Loucy (cell line): ENCODE measurements at regions not wholly inside any gene's neighbourhood (a gene's known extent, or its start where the extent isn't known, plus 50 kb on each side); places are given as distances from the start of the nearest gene placed in this dataset.

ENCODE experiments used
- H2AFZ ChIP-seq: fragments of 200-600 bp; sonication (generic); 2 replicates; pipeline ENCODE4 v1.6.0; 2016; ENCODE audit warnings: antibody characterized with exemption, mild to moderate bottlenecking, low read length, moderate library complexity
- H3F3A ChIP-seq: fragments of 200-600 bp; 2 replicates; pipeline ENCODE4 v1.6.0; 2016; ENCODE audit warnings: antibody characterized with exemption, low read depth, mild to moderate bottlenecking
- H3K27me3 ChIP-seq: fragments of 200-600 bp; sonication (generic); 2 replicates; pipeline ENCODE4 v1.6.1; 2014; ENCODE audit warnings: low read length, mild to moderate bottlenecking; ENCODE audit not compliant: insufficient read depth, poor library complexity, severe bottlenecking
- H3K36me3 ChIP-seq: fragments of 200-600 bp; sonication (generic); 2 replicates; pipeline ENCODE4 v1.6.1; 2016; ENCODE audit warnings: low read length; ENCODE audit not compliant: insufficient read depth
- H3K4me1 ChIP-seq: fragments of 200-600 bp; sonication (generic); 2 replicates; pipeline ENCODE4 v1.5.1; 2014; ENCODE audit warnings: low read length, mild to moderate bottlenecking; ENCODE audit not compliant: insufficient read depth, poor library complexity, severe bottlenecking
- H3K4me2 ChIP-seq: fragments of 200-600 bp; sonication (generic); 2 replicates; pipeline ENCODE4 v1.6.0; 2014; ENCODE audit warnings: antibody characterized with exemption, low read length, low read depth, mild to moderate bottlenecking; ENCODE audit not compliant: poor library complexity, severe bottlenecking
- H3K4me3 ChIP-seq: fragments of 200-600 bp; sonication (generic); 2 replicates; pipeline ENCODE4 v1.5.1; 2014; ENCODE audit warnings: low read length, mild to moderate bottlenecking, mixed read lengths; ENCODE audit not compliant: poor library complexity, severe bottlenecking
- H3K79me2 ChIP-seq: fragments of 200-600 bp; sonication (generic); 2 replicates; pipeline ENCODE4 v1.6.1; 2014; ENCODE audit warnings: low read length; ENCODE audit not compliant: insufficient read depth
- H3K9ac ChIP-seq: fragments of 200-600 bp; sonication (generic); 2 replicates; pipeline ENCODE4 v1.6.0; 2014; ENCODE audit warnings: mild to moderate bottlenecking, low read depth, low read length, moderate library complexity; ENCODE audit not compliant: poor library complexity, severe bottlenecking
- H3K9me2 ChIP-seq: fragments of 200-600 bp; sonication (generic); replicated peaks from 2 replicates; pipeline ENCODE4 v1.6.1; 2016; ENCODE audit warnings: low read depth, low read length, mixed read lengths
- H3K9me3 ChIP-seq: fragments of 200-600 bp; sonication (generic); 2 replicates; pipeline ENCODE4 v1.6.1; 2014; ENCODE audit warnings: mild to moderate bottlenecking, antibody characterized with exemption, low read length, low read depth; ENCODE audit not compliant: insufficient read depth
- H4K20me1 ChIP-seq: fragments of 200-600 bp; sonication (generic); 2 replicates; pipeline ENCODE4 v1.6.0; 2014; ENCODE audit warnings: antibody characterized with exemption, low read length, mild to moderate bottlenecking; ENCODE audit not compliant: insufficient read depth, poor library complexity, severe bottlenecking
- EZH2phosphoT487 ChIP-seq: fragments of 200-600 bp; IDR thresholded peaks from 2 replicates; pipeline ENCODE4 v1.6.1; 2018; ENCODE audit warnings: antibody characterized with exemption, mild to moderate bottlenecking, moderate library complexity, borderline replicate concordance
- TF ChIP-seq, protein P1 (sequence below): fragments of 200-600 bp; sonication (generic); conservative IDR thresholded peaks from 2 replicates; pipeline ENCODE4 v1.5.1; 2014; ENCODE audit warnings: mild to moderate bottlenecking, antibody characterized with exemption, low read length

DNA sequence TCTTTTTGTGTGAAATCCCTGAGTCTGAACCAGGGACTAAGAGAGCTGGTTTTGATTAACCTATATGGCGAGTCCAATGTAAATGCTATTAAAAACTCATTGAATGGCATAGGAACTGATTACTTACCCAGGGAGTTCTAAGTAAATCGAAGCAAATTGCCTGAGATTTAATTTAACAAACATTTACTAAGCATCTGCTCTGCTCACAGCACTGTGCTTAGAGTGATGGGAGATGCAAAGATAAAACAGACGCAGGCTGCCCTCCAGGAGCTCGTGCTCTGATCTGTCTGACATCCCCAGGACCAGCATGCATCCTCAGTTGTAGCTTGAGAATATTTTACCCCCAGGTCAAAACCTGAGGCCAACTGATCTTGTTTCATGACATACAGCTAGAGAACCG is 247.9 kb downstream of the NR2F2 start:
- Histone ChIP-seq H3F3A (no peaks in the 10 kb centered on the region), H4K20me1 (no peaks in the 10 kb centered on the region), H3K9me2 (no peaks in the 10 kb centered on the region), H2AFZ (no peak overlapping the region), H3K9me3 (no peaks in the 10 kb centered on the region), H3K9ac (no peak overlapping the region), H3K4me3 (no peak overlapping the region), H3K79me2 (no peaks in the 10 kb centered on the region), H3K4me1 (no peaks in the 10 kb centered on the region), H3K36me3 (no peaks in the 10 kb centered on the region), H3K27me3 (no peaks in the 10 kb centered on the region), H3K4me2 (no peak overlapping the region)
- no peak for TF ChIP-seq EZH2phosphoT487
- TF ChIP-seq, protein P1, sequence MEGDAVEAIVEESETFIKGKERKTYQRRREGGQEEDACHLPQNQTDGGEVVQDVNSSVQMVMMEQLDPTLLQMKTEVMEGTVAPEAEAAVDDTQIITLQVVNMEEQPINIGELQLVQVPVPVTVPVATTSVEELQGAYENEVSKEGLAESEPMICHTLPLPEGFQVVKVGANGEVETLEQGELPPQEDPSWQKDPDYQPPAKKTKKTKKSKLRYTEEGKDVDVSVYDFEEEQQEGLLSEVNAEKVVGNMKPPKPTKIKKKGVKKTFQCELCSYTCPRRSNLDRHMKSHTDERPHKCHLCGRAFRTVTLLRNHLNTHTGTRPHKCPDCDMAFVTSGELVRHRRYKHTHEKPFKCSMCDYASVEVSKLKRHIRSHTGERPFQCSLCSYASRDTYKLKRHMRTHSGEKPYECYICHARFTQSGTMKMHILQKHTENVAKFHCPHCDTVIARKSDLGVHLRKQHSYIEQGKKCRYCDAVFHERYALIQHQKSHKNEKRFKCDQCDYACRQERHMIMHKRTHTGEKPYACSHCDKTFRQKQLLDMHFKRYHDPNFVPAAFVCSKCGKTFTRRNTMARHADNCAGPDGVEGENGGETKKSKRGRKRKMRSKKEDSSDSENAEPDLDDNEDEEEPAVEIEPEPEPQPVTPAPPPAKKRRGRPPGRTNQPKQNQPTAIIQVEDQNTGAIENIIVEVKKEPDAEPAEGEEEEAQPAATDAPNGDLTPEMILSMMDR = no peak

DNA sequence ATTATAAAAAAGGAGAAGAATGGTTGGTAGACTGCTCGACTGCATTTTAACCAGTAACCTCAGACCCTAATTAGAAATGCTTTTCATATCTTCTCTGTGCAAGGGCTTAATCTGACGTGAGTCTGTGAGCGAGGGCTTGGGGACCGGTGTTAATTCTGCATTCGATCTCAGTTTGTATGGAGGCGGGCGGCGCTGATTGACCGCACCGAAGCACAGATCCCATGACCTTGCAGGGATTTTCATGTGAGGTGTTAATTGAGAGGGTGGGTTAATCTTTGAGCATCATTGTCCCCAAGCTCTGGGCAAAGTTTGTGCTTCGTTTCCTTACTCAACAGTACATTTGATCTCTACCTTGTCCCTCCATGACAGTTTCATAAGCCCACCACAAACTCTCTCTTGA is 250.9 kb downstream of the NR2F2 start:
- no peak for TF ChIP-seq EZH2phosphoT487
- TF ChIP-seq, protein P1 = no peak
- H3K4me3 ChIP-seq = no peak overlapping the region

DNA sequence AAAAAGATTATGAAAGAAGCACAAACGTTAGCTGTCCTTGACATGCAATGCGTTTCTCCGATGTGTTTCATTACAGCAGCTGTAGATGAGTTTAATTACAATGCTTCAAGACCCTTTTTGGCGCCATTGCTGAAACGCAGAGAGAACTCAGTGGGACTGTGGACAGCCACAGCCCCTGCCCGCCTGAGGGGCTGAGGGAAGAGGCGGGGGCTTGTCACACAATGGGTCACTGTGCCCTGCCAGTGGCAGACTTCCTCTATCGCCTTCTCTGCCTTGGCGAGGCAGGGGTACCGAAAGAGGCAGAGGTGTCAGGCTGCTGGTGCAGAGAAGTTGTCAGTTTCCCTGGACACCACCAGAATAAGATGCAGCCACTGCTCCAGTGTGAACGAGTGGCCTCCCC is 252.0 kb downstream of the NR2F2 start:
- Histone ChIP-seq H3K79me2 (no peaks in the 10 kb centered on the region), H3K4me2 (no peak overlapping the region), H3K9me2 (no peaks in the 10 kb centered on the region), H3K9me3 (no peaks in the 10 kb centered on the region), H3K4me1 (no peaks in the 10 kb centered on the region), H3K27me3 (no peaks in the 10 kb centered on the region), H3K36me3 (no peaks in the 10 kb centered on the region), H3F3A (no peaks in the 10 kb centered on the region), H2AFZ (no peak overlapping the region), H3K4me3 (no peak overlapping the region), H4K20me1 (no peaks in the 10 kb centered on the region), H3K9ac (no peak overlapping the region)
- no peak for TF ChIP-seq EZH2phosphoT487
- TF ChIP-seq, protein P1 = no peak

More for the DNA sequence above, 250.9 kb downstream of the NR2F2 start:
- no peaks in the 10 kb centered on the region for H3K9me3 ChIP-seq
- H3K9ac ChIP-seq = no peak overlapping the region
- H3K9me2 ChIP-seq = no peaks in the 10 kb centered on the region
- H3K27me3 ChIP-seq = no peaks in the 10 kb centered on the region
- H3K4me2 ChIP-seq = no peak overlapping the region
- no peaks in the 10 kb centered on the region for H3K4me1 ChIP-seq
- H3F3A ChIP-seq = no peaks in the 10 kb centered on the region
- H2AFZ ChIP-seq = no peak overlapping the region
- H3K79me2 ChIP-seq = no peaks in the 10 kb centered on the region
- no peaks in the 10 kb centered on the region for H3K36me3 ChIP-seq
- H4K20me1 ChIP-seq = no peaks in the 10 kb centered on the region
